ENCODE measurements at regions not wholly inside any gene's neighbourhood (a gene's known extent, or its start where the extent isn't known, plus 50 kb on each side); places are given as distances from the start of the nearest gene placed in this dataset.
A peak's percentile ranks its signal among the peaks of the same experiment; 100 is the strongest.

GRCh38 chr3:174336784-174337183 is 522.4 kb upstream of the NAALADL2 start:
- no peak for TF ChIP-seq JUND (IDR thresholded peaks at IDR 0.05; ENCODE audit: low read depth)
- DNase-seq (ENCODE audit: low read depth in 1 of 2, low spot score in 1 of 2) = no peak
- in situ Hi-C loops (cut with HindIII; ENCODE audit: low pct_unique_long_range_greater_than_20kb, low sequenced_read_pairs) = no loop called here

- no peak for TF ChIP-seq JUND (IDR thresholded peaks at IDR 0.05; ENCODE audit: low read depth)
- in situ Hi-C loops (cut with HindIII; ENCODE audit: low pct_unique_long_range_greater_than_20kb, low sequenced_read_pairs) = no loop called here
- DNase-seq (ENCODE audit: low read depth in 1 of 2, low spot score in 1 of 2) = no peak
Measured at GRCh38 chr3:174337227-174337626, 521.9 kb upstream of the NAALADL2 start.

GRCh38 chr3:174340624-174341587 is 518.2 kb upstream of the NAALADL2 start:
- in situ Hi-C loops (cut with HindIII; ENCODE audit: low pct_unique_long_range_greater_than_20kb, low sequenced_read_pairs) = no loop called here
- DNase-seq (ENCODE audit: low read depth in 1 of 2, low spot score in 1 of 2) = no peak
- TF ChIP-seq JUND (IDR thresholded peaks at IDR 0.05; ENCODE audit: low read depth) = 0 out of 2 replicates have a peak, but pooled peaks have one; percentile 24

- no peak for DNase-seq (ENCODE audit: low read depth in 1 of 2, low spot score in 1 of 2)
- in situ Hi-C loops (cut with HindIII; ENCODE audit: low pct_unique_long_range_greater_than_20kb, low sequenced_read_pairs) = no loop called here
- TF ChIP-seq JUND (IDR thresholded peaks at IDR 0.05; ENCODE audit: low read depth) = no peak
Measured at GRCh38 chr3:174342171-174342570, 517.0 kb upstream of the NAALADL2 start.

GRCh38 chr3:174342941-174343501 is 516.1 kb upstream of the NAALADL2 start:
- DNase-seq (ENCODE audit: low read depth in 1 of 2, low spot score in 1 of 2) = no peak
- TF ChIP-seq JUND (IDR thresholded peaks at IDR 0.05; ENCODE audit: low read depth) = no peak
- in situ Hi-C loops (cut with HindIII; ENCODE audit: low pct_unique_long_range_greater_than_20kb, low sequenced_read_pairs) = no loop called here

GRCh38 chr3:174346141-174346540 is 513.0 kb upstream of the NAALADL2 start:
- in situ Hi-C loops (cut with HindIII; ENCODE audit: low pct_unique_long_range_greater_than_20kb, low sequenced_read_pairs) = no loop called here
- TF ChIP-seq JUND (IDR thresholded peaks at IDR 0.05; ENCODE audit: low read depth) = no peak
- DNase-seq (ENCODE audit: low read depth in 1 of 2, low spot score in 1 of 2) = no peak

- TF ChIP-seq JUND (IDR thresholded peaks at IDR 0.05; ENCODE audit: low read depth) = no peak
- no peak for DNase-seq (ENCODE audit: low read depth in 1 of 2, low spot score in 1 of 2)
- in situ Hi-C loops (cut with HindIII; ENCODE audit: low pct_unique_long_range_greater_than_20kb, low sequenced_read_pairs) = no loop called here
Measured at GRCh38 chr3:174346571-174346970, 512.6 kb upstream of the NAALADL2 start.

GRCh38 chr3:174347474-174348138 is 511.5 kb upstream of the NAALADL2 start:
- in situ Hi-C loops (cut with HindIII; ENCODE audit: low pct_unique_long_range_greater_than_20kb, low sequenced_read_pairs) = no loop called here
- no peak for DNase-seq (ENCODE audit: low read depth in 1 of 2, low spot score in 1 of 2)
- TF ChIP-seq JUND (IDR thresholded peaks at IDR 0.05; ENCODE audit: low read depth) = no peak

- in situ Hi-C loops (cut with HindIII; ENCODE audit: low pct_unique_long_range_greater_than_20kb, low sequenced_read_pairs) = no loop called here
- TF ChIP-seq JUND (IDR thresholded peaks at IDR 0.05; ENCODE audit: low read depth) = no peak
- DNase-seq (ENCODE audit: low read depth in 1 of 2, low spot score in 1 of 2) = no peak
Measured at GRCh38 chr3:174352227-174352626, 506.9 kb upstream of the NAALADL2 start.

- TF ChIP-seq JUND (IDR thresholded peaks at IDR 0.05; ENCODE audit: low read depth) = no peak; the same call in 1 of the 2 replicates
- peak in 1 of 2 experiments; percentile 55 for DNase-seq (ENCODE audit: low read depth in 1 of 2, low spot score in 1 of 2)
- in situ Hi-C loops (cut with HindIII; ENCODE audit: low pct_unique_long_range_greater_than_20kb, low sequenced_read_pairs) = no loop called here
Measured at GRCh38 chr3:174355505-174355904, 503.6 kb upstream of the NAALADL2 start.

GRCh38 chr3:174356596-174356995 is 502.5 kb upstream of the NAALADL2 start:
- no peak for TF ChIP-seq JUND (IDR thresholded peaks at IDR 0.05; ENCODE audit: low read depth)
- in situ Hi-C loops (cut with HindIII; ENCODE audit: low pct_unique_long_range_greater_than_20kb, low sequenced_read_pairs) = no loop called here
- DNase-seq (ENCODE audit: low read depth in 1 of 2, low spot score in 1 of 2) = no peak

GRCh38 chr3:174358252-174358651 is 500.9 kb upstream of the NAALADL2 start:
- in situ Hi-C loops (cut with HindIII; ENCODE audit: low pct_unique_long_range_greater_than_20kb, low sequenced_read_pairs) = no loop called here
- no peak for TF ChIP-seq JUND (IDR thresholded peaks at IDR 0.05; ENCODE audit: low read depth)
- DNase-seq (ENCODE audit: low read depth in 1 of 2, low spot score in 1 of 2) = no peak

- in situ Hi-C loops (cut with HindIII; ENCODE audit: low pct_unique_long_range_greater_than_20kb, low sequenced_read_pairs) = no loop called here
- DNase-seq (ENCODE audit: low read depth in 1 of 2, low spot score in 1 of 2) = no peak
- no peak for TF ChIP-seq JUND (IDR thresholded peaks at IDR 0.05; ENCODE audit: low read depth)
Measured at GRCh38 chr3:174362556-174362955, 496.6 kb upstream of the NAALADL2 start.
